H1 (cell line): ENCODE measurements at regions not wholly inside any gene's neighbourhood (a gene's known extent, or its start where the extent isn't known, plus 50 kb on each side); places are given as distances from the start of the nearest gene placed in this dataset.

ENCODE experiments used
- CTCF ChIA-PET: fragments of 300-600 bp; sonication (Branson Sonifier 250); formaldehyde crosslinking; loops from one replicate; lab custom pipeline; 2021; ENCODE audit not compliant: partially characterized antibody; lab: Charles Lee
- POLR2A ChIA-PET: fragments of 300-600 bp; sonication (Branson Sonifier 250); formaldehyde crosslinking; loops from one replicate; lab custom pipeline; 2021; ENCODE audit warnings: inconsistent platforms; ENCODE audit not compliant: partially characterized antibody; lab: Charles Lee
- DNase-seq, 2 experiments: peaks; one replicate each; pipeline versions ENCODE4 v3.0.0 to v3.0.0-alpha.2; 2010 to 2022; ENCODE audit warnings: low spot score in 2 of 2, low read depth in 1 of 2, mixed read lengths in 1 of 2
- FAIRE-seq: peaks from 2 replicates; lab custom pipeline; 2011; peaks lifted over from hg19 to GRCh38; lab: Jason Lieb, UNC
- H2AFZ ChIP-seq: 2 replicates; pipeline ENCODE4 v1.8.1; 2012; ENCODE audit warnings: low read length, inconsistent platforms
- H2AK5ac ChIP-seq: 2 replicates; pipeline ENCODE4 v1.6.1; 2013; ENCODE audit warnings: low read depth, low read length
- H2BK120ac ChIP-seq: replicated peaks from 2 replicates; pipeline ENCODE3; 2013; ENCODE audit warnings: low read depth, low read length, inconsistent platforms
- H2BK12ac ChIP-seq: 2 replicates; pipeline ENCODE4 v1.6.1; 2013; ENCODE audit warnings: low read depth, low read length
- H2BK15ac ChIP-seq: 2 replicates; pipeline ENCODE4 v1.6.1; 2013; ENCODE audit warnings: low read length
- H2BK20ac ChIP-seq: 2 replicates; pipeline ENCODE4 v1.6.1; 2013; ENCODE audit warnings: low read length
- H2BK5ac ChIP-seq: 2 replicates; pipeline ENCODE4 v1.6.1; 2013; ENCODE audit warnings: low read depth, low read length
- H3K14ac ChIP-seq: 2 replicates; pipeline ENCODE4 v1.6.1; 2013; ENCODE audit warnings: inconsistent platforms; ENCODE audit not compliant: insufficient read length
- H3K18ac ChIP-seq: 2 replicates; pipeline ENCODE4 v1.6.1; 2013; ENCODE audit warnings: low read length; ENCODE audit errors: extremely low read depth
- H3K23ac ChIP-seq: 2 replicates; pipeline ENCODE4 v1.6.1; 2013; ENCODE audit warnings: inconsistent platforms; ENCODE audit not compliant: insufficient read length
- H3K23me2 ChIP-seq: 2 replicates; pipeline ENCODE4 v1.6.1; 2013; ENCODE audit warnings: low read depth, low read length
- H3K27ac ChIP-seq: 2 replicates; pipeline ENCODE4 v1.6.1; 2011; ENCODE audit warnings: low read depth, low read length, inconsistent platforms
- H3K27me3 ChIP-seq, 4 experiments: replicated peaks in 1 of 4; 1 replicate in 1 of 4; 2 replicates in 3 of 4; pipeline versions ENCODE4 v1.6.1 to v1.8.1; 2011 to 2013; ENCODE audit warnings: low read length in 3 of 4, mild to moderate bottlenecking in 3 of 4, inconsistent platforms in 2 of 4, mixed read lengths in 2 of 4, moderate library complexity in 1 of 4; ENCODE audit not compliant: control insufficient read depth in 3 of 4, insufficient read depth in 3 of 4; ENCODE audit errors: extremely low read depth in 1 of 4
- H3K36me3 ChIP-seq, 4 experiments: 2 replicates each; pipeline versions ENCODE4 v1.6.1 to v1.8.1; 2011 to 2013; ENCODE audit warnings: mild to moderate bottlenecking in 4 of 4, low read length in 3 of 4, moderate library complexity in 2 of 4, control low read depth in 1 of 4, inconsistent platforms in 1 of 4; ENCODE audit not compliant: insufficient read depth in 4 of 4, control insufficient read depth in 2 of 4
- H3K4ac ChIP-seq: replicated peaks from 2 replicates; pipeline ENCODE3; 2013; ENCODE audit warnings: low read length, low read depth, mixed read lengths, inconsistent platforms; ENCODE audit not compliant: insufficient read length
- H3K4me1 ChIP-seq, 4 experiments: replicated peaks in 1 of 4; 1 replicate in 1 of 4; 2 replicates in 3 of 4; pipeline versions ENCODE4 v1.6.1 to v1.8.1; 2011 to 2013; ENCODE audit warnings: low read length in 3 of 4, inconsistent platforms in 2 of 4, mixed read lengths in 1 of 4; ENCODE audit not compliant: insufficient read depth in 4 of 4, control insufficient read depth in 3 of 4
- H3K4me2 ChIP-seq, 2 experiments: 2 replicates each; pipeline versions ENCODE4 v1.6.1 to v1.8.1; 2011 to 2013; ENCODE audit warnings: low read depth in 2 of 2, low read length in 2 of 2, control low read depth in 1 of 2, inconsistent platforms in 1 of 2, mild to moderate bottlenecking in 1 of 2; ENCODE audit not compliant: insufficient read depth in 1 of 2
- H3K4me3 ChIP-seq, 4 experiments: fragments of 200-600, 300-600 bp in 1 of 4; sonication (generic), shearing (Covaris generic), sonication (Bioruptor Twin) in 1 of 4; 2 replicates each; pipeline versions ENCODE4 v1.5.1 to v1.8.1; 2011 to 2016; ENCODE audit warnings: low read length in 4 of 4, low read depth in 3 of 4, control low read depth in 2 of 4, inconsistent platforms in 2 of 4, mild to moderate bottlenecking in 2 of 4, mixed read lengths in 1 of 4, moderate library complexity in 1 of 4; ENCODE audit not compliant: insufficient read depth in 2 of 4; ENCODE audit errors: extremely low read depth in 1 of 4
- H3K56ac ChIP-seq: replicated peaks from 2 replicates; pipeline ENCODE3; 2013; ENCODE audit warnings: low read depth, mild to moderate bottlenecking, mixed read lengths, low read length, inconsistent platforms; ENCODE audit not compliant: insufficient read length
- H3K79me1 ChIP-seq: 2 replicates; pipeline ENCODE4 v1.6.1; 2013; ENCODE audit warnings: low read depth, low read length, control low read depth
- H3K79me2 ChIP-seq, 2 experiments: 2 replicates each; pipeline versions ENCODE4 v1.6.1 to v1.8.1; 2012 to 2013; ENCODE audit warnings: low read length in 2 of 2, mild to moderate bottlenecking in 2 of 2, inconsistent platforms in 1 of 2; ENCODE audit not compliant: insufficient read depth in 2 of 2, control insufficient read depth in 1 of 2
- H3K9ac ChIP-seq, 4 experiments: replicated peaks in 1 of 4; 1 replicate in 1 of 4; 2 replicates in 3 of 4; pipeline versions ENCODE4 v1.6.1 to v1.8.1; 2011 to 2013; ENCODE audit warnings: low read depth in 3 of 4, low read length in 3 of 4, control low read depth in 2 of 4, mild to moderate bottlenecking in 2 of 4, moderate library complexity in 2 of 4, inconsistent platforms in 1 of 4; ENCODE audit errors: extremely low read depth in 1 of 4
- H3K9me3 ChIP-seq, 2 experiments: 2 replicates each; pipeline versions ENCODE4 v1.6.1 to v1.8.1; 2012 to 2013; ENCODE audit warnings: mild to moderate bottlenecking in 2 of 2, moderate library complexity in 2 of 2, control low read depth in 1 of 2, inconsistent platforms in 1 of 2, low read depth in 1 of 2, low read length in 1 of 2, mixed read lengths in 1 of 2; ENCODE audit not compliant: insufficient read depth in 2 of 2
- H4K20me1 ChIP-seq, 2 experiments: replicated peaks in 1 of 2; 2 replicates each; pipeline versions ENCODE3 to v1.8.1; 2011 to 2013; ENCODE audit warnings: inconsistent platforms in 2 of 2, low read length in 2 of 2, mild to moderate bottlenecking in 1 of 2; ENCODE audit not compliant: insufficient read depth in 2 of 2, control insufficient read depth in 1 of 2
- H4K5ac ChIP-seq: 2 replicates; pipeline ENCODE4 v1.6.1; 2013; ENCODE audit warnings: low read length, low read depth, mixed read lengths, inconsistent platforms; ENCODE audit not compliant: insufficient read length
- H4K8ac ChIP-seq: 2 replicates; pipeline ENCODE4 v1.8.0; 2013; ENCODE audit warnings: mild to moderate bottlenecking, moderate library complexity, low read length, inconsistent platforms; ENCODE audit not compliant: insufficient read depth; ENCODE audit errors: extremely low read depth
- H4K91ac ChIP-seq: replicated peaks from 2 replicates; pipeline ENCODE3; 2013; ENCODE audit warnings: low read length, mixed read lengths, inconsistent platforms; ENCODE audit not compliant: insufficient read length
- E2F6 ChIP-seq: IDR thresholded peaks from 2 replicates; pipeline ENCODE4 v1.6.1; 2012; ENCODE audit warnings: inconsistent platforms
- PHF8 ChIP-seq: fragments of 200-600 bp; sonication (generic); conservative IDR thresholded peaks from 2 replicates; pipeline ENCODE4 v1.7.1; 2012; ENCODE audit warnings: low read depth, mild to moderate bottlenecking, inconsistent platforms, low read length, moderate library complexity
- WGBS, 2 experiments: shearing (Covaris generic) in 1 of 2; methylation state at CpG; one replicate each; pipeline versions ENCODE4 v1.1.6 to v1.1.7; 2013 to 2015; ENCODE audit warnings: low lambda C conversion rate in 2 of 2, mixed read lengths in 2 of 2, inconsistent platforms in 1 of 2, low coverage in 1 of 2, missing lambda C conversion rate in 1 of 2; ENCODE audit not compliant: insufficient replicate concordance in 2 of 2, insufficient coverage in 1 of 2, insufficient read length in 1 of 2; ENCODE audit errors: extremely low coverage in 1 of 2, missing lambda C conversion rate in 1 of 2; 5-methylcytosine and 5-hydroxymethylcytosine counted together

GRCh38 chr11:28910926-28911325, 802.7 kb downstream of the METTL15 start:
- H4K5ac ChIP-seq, result no peak overlapping the region
- no peaks in the 10 kb centered on the region for H3K9me3 ChIP-seq
- FAIRE-seq (no peak), DNase-seq (no peak)
- no peak overlapping the region for H2AK5ac ChIP-seq
- H3K14ac ChIP-seq, result no peak overlapping the region
- no peak overlapping the region for H2BK12ac ChIP-seq
- H3K27ac ChIP-seq, result no peak overlapping the region
- H3K36me3 ChIP-seq, result no peaks in the 10 kb centered on the region
- TF ChIP-seq PHF8 (no peak), E2F6 (no peak)
- no peak overlapping the region for H2BK120ac ChIP-seq
- H2AFZ ChIP-seq, result no peak overlapping the region
- H3K4me3 ChIP-seq, result no peak overlapping the region
- H2BK15ac ChIP-seq, result no peak overlapping the region
- H2BK5ac ChIP-seq, result no peak overlapping the region
- H2BK20ac ChIP-seq, result no peak overlapping the region
- no peak overlapping the region for H3K23ac ChIP-seq
- H3K27me3 ChIP-seq, result no peaks in the 10 kb centered on the region
- no peaks in the 10 kb centered on the region for H3K23me2 ChIP-seq
- no peak overlapping the region for H3K4ac ChIP-seq
- H3K79me1 ChIP-seq, result no peaks in the 10 kb centered on the region
- ChIA-PET POLR2A (no interaction called here), CTCF (no interaction called here)
- no peak overlapping the region for H3K4me2 ChIP-seq
- no peaks in the 10 kb centered on the region for H4K20me1 ChIP-seq
- H3K9ac ChIP-seq, result no peak overlapping the region
- no peak overlapping the region for H3K18ac ChIP-seq
- no peaks in the 10 kb centered on the region for H3K4me1 ChIP-seq
- H4K8ac ChIP-seq, result no peak overlapping the region
- H3K56ac ChIP-seq, result no peak overlapping the region
- no peak overlapping the region for H4K91ac ChIP-seq
- WGBS, 2 experiments, result 92% methylated on average over 2 of the region's 2 CpGs; no CpG with 5 or more reads in 1 of the 2 experiments
- no peaks in the 10 kb centered on the region for H3K79me2 ChIP-seq
